ENCODE measurements at regions not wholly inside any gene's neighbourhood (a gene's known extent, or its start where the extent isn't known, plus 50 kb on each side); places are given as distances from the start of the nearest gene placed in this dataset.

GRCh38 chr6:156351346-156351966 lies 425.7 kb upstream of the ARID1B start (continued):
- no peak for TF ChIP-seq CTCF (IDR thresholded peaks at IDR 0.05)

DNA sequence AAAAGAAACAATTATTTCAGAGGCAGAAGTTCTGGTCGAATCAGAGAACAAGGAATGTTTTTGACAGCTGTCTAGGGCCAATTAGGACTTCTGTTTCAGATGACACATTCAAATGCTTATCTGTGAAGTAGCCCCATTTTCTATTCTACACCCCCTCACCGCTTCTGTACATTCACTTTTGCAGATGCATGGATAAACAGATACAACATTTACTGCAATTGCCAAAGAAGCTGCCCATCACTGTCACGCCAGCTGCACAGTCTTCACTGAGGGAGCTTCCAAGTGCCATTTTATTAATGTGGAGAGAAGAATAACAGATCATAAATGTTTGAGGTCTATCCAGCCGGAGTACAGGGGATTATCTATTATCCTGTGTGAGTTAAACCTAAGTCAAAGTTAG lies 426.8 kb upstream of the ARID1B start:
- 9% methylated on average over 4 of the region's 4 CpGs for WGBS (ENCODE audit: missing lambda C conversion rate)
- FAIRE-seq (no peak), ATAC-seq (no peak), DNase-seq (ENCODE audit: low read depth in 1 of 2, low spot score in 1 of 2) (no peak)
- H3K9me3 ChIP-seq: no peaks in the 10 kb centered on the region
- TF ChIP-seq NFE2L2 (conservative IDR thresholded peaks at IDR 0.05; ENCODE audit: low read length) (no peak), CHD2 (IDR thresholded peaks at IDR 0.05; ENCODE audit: low read length, partially characterized antibody) (no peak), CTCF (IDR thresholded peaks at IDR 0.05) (no peak), BCL3 (IDR thresholded peaks at IDR 0.05) (no peak), CBX8 (IDR thresholded peaks at IDR 0.05) (no peak), KDM1A (IDR thresholded peaks at IDR 0.05; ENCODE audit: low read depth) (no peak)
- no peak overlapping the region for H3K4me2 ChIP-seq
- H3K27ac ChIP-seq: no peak overlapping the region
- ChIA-PET CTCF (no interaction called here), POLR2A (no interaction called here)
- no peaks in the 10 kb centered on the region for H3K4me1 ChIP-seq
- no peak overlapping the region for H3K4me3 ChIP-seq

DNA sequence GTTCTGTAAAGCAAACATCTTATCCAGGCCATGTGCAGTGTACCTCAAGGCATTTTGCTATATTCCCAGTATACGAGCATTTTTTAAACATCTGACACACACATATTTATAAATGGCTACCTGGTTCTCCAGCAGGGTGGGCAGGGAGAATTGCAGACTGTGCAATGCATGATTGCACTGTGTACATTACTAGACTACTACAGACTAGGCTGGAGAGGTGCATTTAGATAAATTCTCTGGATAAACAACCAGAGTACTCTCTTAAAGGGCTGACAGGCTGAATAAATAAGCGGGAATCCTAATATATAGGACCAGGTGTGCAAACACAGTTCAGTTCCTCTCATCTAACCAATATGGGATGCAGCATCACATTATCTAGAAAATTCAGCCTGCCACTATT lies 428.3 kb upstream of the ARID1B start:
- ATAC-seq (no peak), FAIRE-seq (no peak), DNase-seq (ENCODE audit: low read depth in 1 of 2, low spot score in 1 of 2) (no peak)
- no peak for TF ChIP-seq ZSCAN20 (CRISPR knock-in tag; IDR thresholded peaks at IDR 0.05)
- TF ChIP-seq ATOH8 (CRISPR knock-in tag; IDR thresholded peaks at IDR 0.05; ENCODE audit: low read depth): no peak
- TF ChIP-seq MAZ (IDR thresholded peaks at IDR 0.05; ENCODE audit: borderline replicate concordance, low read depth, low read length): no peak
- TF ChIP-seq CTCF (IDR thresholded peaks at IDR 0.05): no peak
- TF ChIP-seq PHF8 (IDR thresholded peaks at IDR 0.05; ENCODE audit: borderline replicate concordance, low read depth): no peak
- TF ChIP-seq ZFP36 (IDR thresholded peaks at IDR 0.05; ENCODE audit: borderline replicate concordance, partially characterized antibody): no peak
- no peak for TF ChIP-seq POLR2A (IDR thresholded peaks at IDR 0.05; ENCODE audit: low read length)
- TF ChIP-seq, protein P1, sequence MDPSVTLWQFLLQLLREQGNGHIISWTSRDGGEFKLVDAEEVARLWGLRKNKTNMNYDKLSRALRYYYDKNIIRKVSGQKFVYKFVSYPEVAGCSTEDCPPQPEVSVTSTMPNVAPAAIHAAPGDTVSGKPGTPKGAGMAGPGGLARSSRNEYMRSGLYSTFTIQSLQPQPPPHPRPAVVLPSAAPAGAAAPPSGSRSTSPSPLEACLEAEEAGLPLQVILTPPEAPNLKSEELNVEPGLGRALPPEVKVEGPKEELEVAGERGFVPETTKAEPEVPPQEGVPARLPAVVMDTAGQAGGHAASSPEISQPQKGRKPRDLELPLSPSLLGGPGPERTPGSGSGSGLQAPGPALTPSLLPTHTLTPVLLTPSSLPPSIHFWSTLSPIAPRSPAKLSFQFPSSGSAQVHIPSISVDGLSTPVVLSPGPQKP (IDR thresholded peaks at IDR 0.05; ENCODE audit: low read depth, low read length): no peak
- TF ChIP-seq HES2 (IDR thresholded peaks at IDR 0.05): no peak
- no peak for TF ChIP-seq CBX2 (IDR thresholded peaks at IDR 0.05; ENCODE audit: borderline replicate concordance, low read depth)
- TF ChIP-seq RARB (CRISPR knock-in tag; IDR thresholded peaks at IDR 0.05): no peak
- no peak for TF ChIP-seq RFX5 (IDR thresholded peaks at IDR 0.05)
- no peak for TF ChIP-seq HEYL (CRISPR knock-in tag; IDR thresholded peaks at IDR 0.05)
- no peak for TF ChIP-seq ZC3H11A (IDR thresholded peaks at IDR 0.05)
- Histone ChIP-seq H3K4me3 (no peak overlapping the region), H3K27ac (no peak overlapping the region), H3K4me1 (no peaks in the 10 kb centered on the region), H3K9me3 (no peaks in the 10 kb centered on the region), H3K4me2 (no peak overlapping the region)
- ChIA-PET POLR2A (no interaction called here), CTCF (no interaction called here)
- WGBS (ENCODE audit: missing lambda C conversion rate): 3% methylated on average over 2 of the region's 2 CpGs

All from A549 (cell line).